ENCODE measurements at regions not wholly inside any gene's neighbourhood (a gene's known extent, or its start where the extent isn't known, plus 50 kb on each side); places are given as distances from the start of the nearest gene placed in this dataset.
A peak's percentile ranks its signal among the peaks of the same experiment; 100 is the strongest.

DNA sequence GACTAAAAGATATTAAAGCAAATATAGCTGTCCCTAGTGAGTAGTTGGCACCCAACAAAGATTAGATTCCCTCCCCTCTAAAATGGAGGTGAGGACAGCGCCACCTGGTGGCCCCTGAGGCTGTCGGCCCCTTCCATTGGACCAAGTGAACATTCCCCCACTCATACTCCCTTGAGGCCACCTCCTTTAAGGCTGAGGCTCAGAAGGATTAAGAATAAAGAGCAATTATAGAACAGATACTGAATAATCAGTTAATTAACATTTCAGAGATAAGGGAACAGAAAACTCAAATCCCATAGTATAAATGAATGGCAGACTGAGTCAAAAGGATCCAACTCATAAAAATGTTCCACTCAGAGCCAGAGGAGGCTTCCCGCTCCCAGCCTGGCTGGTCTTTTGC is 130.4 kb upstream of the GHITM start:
- Histone ChIP-seq H3K27ac (ENCODE audit: low read depth in 2 of 2, low read length in 2 of 2) (no peak overlapping the region), H3K36me3 (ENCODE audit: control insufficient read depth in 2 of 3, insufficient read depth in 3 of 3, low read length in 3 of 3) (no peaks in the 10 kb centered on the region), H3K9me3 (ENCODE audit: control insufficient read depth in 2 of 3, insufficient read depth in 1 of 3, low read length in 3 of 3) (no peaks in the 10 kb centered on the region), H3K4me1 (ENCODE audit: control insufficient read depth in 2 of 3, insufficient read depth in 2 of 3, low read depth in 1 of 3, low read length in 3 of 3) (no peaks in the 10 kb centered on the region), H3K4me3 (ENCODE audit: low read length in 3 of 3) (no peak overlapping the region), H3K9ac (ENCODE audit: low read length in 3 of 3) (no peak overlapping the region), H3K27me3 (ENCODE audit: control insufficient read depth, insufficient read depth, low read length) (no peaks in the 10 kb centered on the region)
- DNase-seq (no peak), FAIRE-seq (no peak)
- TF ChIP-seq CTCF (IDR thresholded peaks at IDR 0.05; ENCODE audit: borderline replicate concordance, extremely low read depth, insufficient read depth), result peak; percentile 29
- intact Hi-C loops (cut with DNase I), result no loop called here

GRCh38 chr10:84012431-84012830 is 126.9 kb upstream of the GHITM start:
- intact Hi-C loops (cut with DNase I), result no loop called here

GRCh38 chr10:84012831-84013458 is 126.4 kb upstream of the GHITM start:
- intact Hi-C loops (cut with DNase I), result no loop called here
- H3K27me3 ChIP-seq (ENCODE audit: control insufficient read depth, insufficient read depth, low read length), result no peaks in the 10 kb centered on the region
- no peak overlapping the region for H3K4me3 ChIP-seq (ENCODE audit: low read length in 3 of 3)
- H3K27ac ChIP-seq (ENCODE audit: low read depth in 2 of 2, low read length in 2 of 2), result no peak overlapping the region
- no peaks in the 10 kb centered on the region for H3K4me1 ChIP-seq (ENCODE audit: control insufficient read depth in 2 of 3, insufficient read depth in 2 of 3, low read depth in 1 of 3, low read length in 3 of 3)
- no peak for TF ChIP-seq CTCF (IDR thresholded peaks at IDR 0.05; ENCODE audit: borderline replicate concordance, extremely low read depth, insufficient read depth)
- FAIRE-seq (no peak), DNase-seq (no peak)
- H3K9ac ChIP-seq (ENCODE audit: low read length in 3 of 3), result no peak overlapping the region
- no peaks in the 10 kb centered on the region for H3K9me3 ChIP-seq (ENCODE audit: control insufficient read depth in 2 of 3, insufficient read depth in 1 of 3, low read length in 3 of 3)
- H3K36me3 ChIP-seq (ENCODE audit: control insufficient read depth in 2 of 3, insufficient read depth in 3 of 3, low read length in 3 of 3), result no peaks in the 10 kb centered on the region

More at GRCh38 chr10:84012431-84012830, 126.9 kb upstream of the GHITM start:
- H3K27me3 ChIP-seq (ENCODE audit: control insufficient read depth, insufficient read depth, low read length), result no peaks in the 10 kb centered on the region
- TF ChIP-seq CTCF (IDR thresholded peaks at IDR 0.05; ENCODE audit: borderline replicate concordance, extremely low read depth, insufficient read depth), result no peak
- no peaks in the 10 kb centered on the region for H3K4me1 ChIP-seq (ENCODE audit: control insufficient read depth in 2 of 3, insufficient read depth in 2 of 3, low read depth in 1 of 3, low read length in 3 of 3)
- H3K27ac ChIP-seq (ENCODE audit: low read depth in 2 of 2, low read length in 2 of 2), result no peak overlapping the region
- H3K9me3 ChIP-seq (ENCODE audit: control insufficient read depth in 2 of 3, insufficient read depth in 1 of 3, low read length in 3 of 3), result no peaks in the 10 kb centered on the region
- no peak overlapping the region for H3K9ac ChIP-seq (ENCODE audit: low read length in 3 of 3)
- H3K36me3 ChIP-seq (ENCODE audit: control insufficient read depth in 2 of 3, insufficient read depth in 3 of 3, low read length in 3 of 3), result no peaks in the 10 kb centered on the region
- H3K4me3 ChIP-seq (ENCODE audit: low read length in 3 of 3), result no peak overlapping the region
- FAIRE-seq, result no peak
- DNase-seq, result no peak
